Neural cell (in vitro differentiated cells): ENCODE measurements at regions not wholly inside any gene's neighbourhood (a gene's known extent, or its start where the extent isn't known, plus 50 kb on each side); places are given as distances from the start of the nearest gene placed in this dataset.
"Not testable (repeated sequence)": the region's sequence is repeated elsewhere in the genome, so short reads cannot be mapped to it uniquely, and the experiment has no call there.

Experiments
- H2AFZ ChIP-seq: fragments of 200-600, 300-800 bp; sonication (generic), shearing (Covaris generic); 2 replicates; pipeline ENCODE4 v1.6.0; 2014; ENCODE audit warnings: low read depth, mild to moderate bottlenecking, antibody characterized with exemption, low read length, moderate library complexity
- H3F3A ChIP-seq: fragments of 200-600 bp; shearing (Covaris generic); 2 replicates; pipeline ENCODE4 v1.6.1; 2016; ENCODE audit warnings: mild to moderate bottlenecking, moderate library complexity, mixed read lengths, antibody characterized with exemption, low read length; ENCODE audit not compliant: insufficient read depth, poor library complexity, severe bottlenecking
- H3K27ac ChIP-seq: fragments of 200-600, 300-800 bp; sonication (generic), shearing (Covaris generic); 2 replicates; pipeline ENCODE4 v1.5.1; 2014; ENCODE audit warnings: mild to moderate bottlenecking, low read length, moderate library complexity
- H3K27me3 ChIP-seq: fragments of 300-800, 200-600 bp; sonication (generic), shearing (Covaris generic); 2 replicates; pipeline ENCODE4 v1.6.0; 2014; ENCODE audit warnings: mild to moderate bottlenecking, low read depth, low read length, moderate library complexity; ENCODE audit not compliant: insufficient read depth
- H3K36me3 ChIP-seq: fragments of 300-800, 200-600 bp; sonication (generic), shearing (Covaris generic); 2 replicates; pipeline ENCODE4 v1.5.1; 2014; ENCODE audit warnings: mild to moderate bottlenecking, antibody characterized with exemption, low read length, moderate library complexity; ENCODE audit not compliant: insufficient read depth
- H3K4me2 ChIP-seq: fragments of 300-800, 200-600 bp; sonication (generic), shearing (Covaris generic); 2 replicates; pipeline ENCODE4 v1.6.0; 2014; ENCODE audit warnings: mild to moderate bottlenecking, low read length
- H3K4me3 ChIP-seq: fragments of 300-800, 200-600 bp; sonication (generic), shearing (Covaris generic); 2 replicates; pipeline ENCODE4 v1.5.1; 2014; ENCODE audit warnings: mild to moderate bottlenecking, low read length, moderate library complexity
- H3K79me2 ChIP-seq: fragments of 200-600 bp; shearing (Covaris generic); replicated peaks from 2 replicates; pipeline ENCODE4 v1.6.0; 2014; ENCODE audit warnings: mild to moderate bottlenecking, low read length, moderate library complexity; ENCODE audit not compliant: insufficient read depth
- H3K9ac ChIP-seq: fragments of 300-800, 200-600 bp; sonication (generic), shearing (Covaris generic); 2 replicates; pipeline ENCODE4 v1.6.1; 2016; ENCODE audit warnings: mild to moderate bottlenecking, low read length, mixed read lengths
- H3K9me2 ChIP-seq: fragments of 200-600 bp; shearing (Covaris generic); 2 replicates; pipeline ENCODE4 v1.6.1; 2016; ENCODE audit warnings: mild to moderate bottlenecking, low read length, mixed read lengths; ENCODE audit not compliant: insufficient read depth
- H3K9me3 ChIP-seq: fragments of 200-600, 300-800 bp; sonication (generic), shearing (Covaris generic); 2 replicates; pipeline ENCODE4 v1.6.1; 2016; ENCODE audit warnings: mild to moderate bottlenecking, mixed run types, low read length, moderate library complexity, mixed read lengths
- H4K20me1 ChIP-seq: fragments of 200-600 bp; shearing (Covaris generic); 2 replicates; pipeline ENCODE4 v1.6.1; 2016; ENCODE audit warnings: mild to moderate bottlenecking, mixed run types; ENCODE audit not compliant: insufficient read depth
- CTCF ChIP-seq: fragments of 450-650 bp; IDR thresholded peaks from 2 replicates; pipeline ENCODE4 v1.5.1; 2014; ENCODE audit warnings: antibody characterized with exemption, mild to moderate bottlenecking, moderate library complexity; ENCODE audit not compliant: poor library complexity, severe bottlenecking
- EP300 ChIP-seq: fragments of 450-650 bp; conservative IDR thresholded peaks from 2 replicates; pipeline ENCODE4 v1.6.1; 2014; ENCODE audit warnings: antibody characterized with exemption, mild to moderate bottlenecking, moderate library complexity; ENCODE audit not compliant: poor library complexity, severe bottlenecking
- EZH2 ChIP-seq: fragments of 200-600, 300-800 bp; shearing (Covaris generic), sonication (generic); IDR thresholded peaks from 2 replicates; pipeline ENCODE4 v1.6.1; 2014; ENCODE audit warnings: antibody characterized with exemption, low read length, borderline replicate concordance, mild to moderate bottlenecking; ENCODE audit not compliant: insufficient read depth, poor library complexity, severe bottlenecking
- MXI1 ChIP-seq: fragments of 450-650 bp; conservative IDR thresholded peaks from 2 replicates; pipeline ENCODE4 v1.6.1; 2014; ENCODE audit warnings: antibody characterized with exemption, mild to moderate bottlenecking; ENCODE audit not compliant: poor library complexity, severe bottlenecking
- POLR2AphosphoS5 ChIP-seq: IDR thresholded peaks from 2 replicates; pipeline ENCODE4 v1.6.1; 2012
- RAD21 ChIP-seq: fragments of 450-650 bp; conservative IDR thresholded peaks from 2 replicates; pipeline ENCODE4 v1.6.1; 2014; ENCODE audit warnings: antibody characterized with exemption, mild to moderate bottlenecking, moderate library complexity
- REST ChIP-seq: IDR thresholded peaks from 2 replicates; pipeline ENCODE4 v1.6.1; 2012; ENCODE audit warnings: borderline replicate concordance
- SMC3 ChIP-seq: fragments of 450-650 bp; conservative IDR thresholded peaks from 2 replicates; pipeline ENCODE4 v1.6.1; 2014; ENCODE audit warnings: antibody characterized with exemption, mild to moderate bottlenecking, moderate library complexity; ENCODE audit not compliant: poor library complexity
- TAF1 ChIP-seq: IDR thresholded peaks from 2 replicates; pipeline ENCODE4 v1.6.1; 2012; ENCODE audit warnings: low read depth

- Histone ChIP-seq H3K4me3 (no peak overlapping the region), H4K20me1 (no peaks in the 10 kb centered on the region), H3K36me3 (no peaks in the 10 kb centered on the region), H3K27me3 (no peaks in the 10 kb centered on the region), H3K27ac (no peak overlapping the region), H3K4me2 (no peak overlapping the region), H3K9me3 (no peaks in the 10 kb centered on the region), H2AFZ (no peak overlapping the region), H3K79me2 (no peaks in the 10 kb centered on the region), H3K9me2 (no peaks in the 10 kb centered on the region), H3K9ac (no peak overlapping the region), H3F3A (no peaks in the 10 kb centered on the region)
- TF ChIP-seq SMC3, result no peak
- no peak for TF ChIP-seq REST
- TF ChIP-seq EZH2, result no peak
- no peak for TF ChIP-seq TAF1
- TF ChIP-seq POLR2AphosphoS5, result no peak
- no peak for TF ChIP-seq RAD21
- TF ChIP-seq MXI1, result no peak
- no peak for TF ChIP-seq EP300
- TF ChIP-seq CTCF, result no peak
Measured at GRCh38 chr3:153785901-153786300, 335.3 kb upstream of the ARHGEF26 start.

GRCh38 chr3:153789380-153789779, 331.8 kb upstream of the ARHGEF26 start:
- no peak overlapping the region for H2AFZ ChIP-seq
- no peaks in the 10 kb centered on the region for H3K36me3 ChIP-seq
- TF ChIP-seq SMC3 (no peak), TAF1 (no peak), REST (no peak), RAD21 (no peak), MXI1 (no peak), CTCF (no peak), POLR2AphosphoS5 (no peak), EP300 (no peak), EZH2 (no peak)

GRCh38 chr3:153797056-153797455, 324.1 kb upstream of the ARHGEF26 start:
- H3K9me2 ChIP-seq, H3K9me3 ChIP-seq, H3K9ac ChIP-seq, H2AFZ ChIP-seq, H3K27ac ChIP-seq, H3K4me2 ChIP-seq, H3K36me3 ChIP-seq, H4K20me1 ChIP-seq, H3F3A ChIP-seq, H3K27me3 ChIP-seq, H3K79me2 ChIP-seq, H3K4me3 ChIP-seq: not testable (repeated sequence)

More at GRCh38 chr3:153789380-153789779, 331.8 kb upstream of the ARHGEF26 start:
- Histone ChIP-seq H3K9me3 (no peaks in the 10 kb centered on the region), H3K79me2 (no peaks in the 10 kb centered on the region), H3K27me3 (no peaks in the 10 kb centered on the region), H3K4me2 (no peak overlapping the region), H3K27ac (no peak overlapping the region), H3K9ac (no peak overlapping the region), H3F3A (no peaks in the 10 kb centered on the region), H4K20me1 (no peaks in the 10 kb centered on the region), H3K4me3 (no peak overlapping the region), H3K9me2 (no peaks in the 10 kb centered on the region)
